Hematopoietic multipotent progenitor cell treated with erythropoietin and hydrocortisone succinate and interleukin-3 and kit ligand, for 15 days (in vitro differentiated cells): ENCODE measurements at regions not wholly inside any gene's neighbourhood (a gene's known extent, or its start where the extent isn't known, plus 50 kb on each side); places are given as distances from the start of the nearest gene placed in this dataset.

Source experiments
- DNase-seq: peaks from one replicate; pipeline ENCODE4 v3.0.0-alpha.2; 2015; ENCODE audit warnings: low spot score

DNA sequence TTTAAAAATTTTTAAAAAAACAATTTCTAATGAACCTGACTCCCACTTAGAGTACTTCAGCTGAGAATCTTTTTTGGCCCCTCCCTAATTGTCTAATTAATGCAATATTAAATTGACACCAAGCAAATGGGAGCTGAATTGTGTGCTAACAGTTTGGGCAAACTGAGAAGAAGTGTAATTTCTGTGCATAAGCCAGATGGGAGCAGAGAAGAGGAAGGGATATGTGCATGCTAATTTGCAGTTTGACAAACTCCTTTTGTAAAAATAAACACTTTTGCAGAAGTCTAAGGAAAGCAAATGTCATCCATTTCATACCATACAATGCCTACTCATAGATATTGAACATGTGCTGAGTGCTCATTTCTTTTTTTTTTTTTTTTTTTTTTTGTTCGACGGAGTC lies 332.0 kb downstream of the CYRIA start:
- DNase-seq, result no peak

DNA sequence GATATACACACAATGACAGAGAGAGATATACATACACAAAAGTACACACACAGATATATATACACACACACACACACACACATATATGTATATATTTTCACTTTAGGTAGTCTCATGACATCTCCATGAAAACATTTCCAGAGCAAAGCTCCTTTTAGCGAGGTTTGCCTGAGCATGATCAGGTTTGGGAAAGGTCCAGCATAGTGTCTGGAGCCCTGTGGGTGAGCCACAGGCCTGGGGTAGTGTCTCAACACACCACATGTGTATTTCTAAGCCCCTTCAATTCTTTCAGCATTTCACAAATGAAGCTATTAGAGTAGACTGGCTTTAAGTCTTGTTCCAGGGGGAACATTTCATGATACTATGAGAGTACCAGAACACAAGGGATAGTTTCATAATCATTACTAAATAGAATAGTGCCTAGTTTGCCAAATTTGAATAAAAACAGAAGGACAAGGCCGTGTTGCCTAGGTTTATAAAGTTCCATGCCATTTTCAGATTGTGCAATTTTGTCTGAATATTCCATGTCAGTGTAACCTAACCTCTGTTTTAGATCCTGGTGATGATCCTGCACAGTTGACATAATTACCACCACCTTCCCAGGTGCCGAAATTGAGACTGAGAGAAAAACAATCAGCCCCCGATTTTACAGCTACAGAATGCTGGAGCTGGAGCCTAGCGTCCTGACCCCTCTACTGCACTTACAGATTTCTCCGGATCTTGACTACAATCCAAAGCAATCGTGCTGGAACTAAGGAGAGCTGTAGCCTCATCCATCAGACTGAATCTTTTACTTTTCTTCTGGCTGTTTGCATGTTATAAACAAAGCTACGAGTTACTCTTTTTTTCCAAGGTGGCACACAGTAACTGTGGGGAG lies 332.7 kb downstream of the CYRIA start:
- no peak for DNase-seq

DNA sequence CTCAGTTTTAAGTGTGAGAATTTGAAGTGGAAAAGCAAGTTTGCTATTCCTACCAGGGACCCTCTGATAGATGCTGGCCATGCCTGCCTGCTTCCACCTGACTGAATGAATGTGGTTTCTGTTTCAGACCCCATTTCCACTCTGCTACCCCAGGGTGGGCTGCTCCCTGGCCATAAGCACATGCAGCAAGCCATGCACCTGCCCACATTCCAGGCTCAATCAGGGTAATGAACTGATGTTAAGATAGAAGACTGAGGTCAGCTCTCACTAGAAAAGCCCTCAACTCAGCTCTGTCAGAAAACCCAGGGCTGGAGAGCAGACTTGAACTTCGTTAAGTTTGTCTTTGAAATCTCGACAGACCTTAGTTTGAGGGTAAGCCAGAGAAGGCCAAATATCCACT lies 333.9 kb downstream of the CYRIA start:
- no peak for DNase-seq

DNA sequence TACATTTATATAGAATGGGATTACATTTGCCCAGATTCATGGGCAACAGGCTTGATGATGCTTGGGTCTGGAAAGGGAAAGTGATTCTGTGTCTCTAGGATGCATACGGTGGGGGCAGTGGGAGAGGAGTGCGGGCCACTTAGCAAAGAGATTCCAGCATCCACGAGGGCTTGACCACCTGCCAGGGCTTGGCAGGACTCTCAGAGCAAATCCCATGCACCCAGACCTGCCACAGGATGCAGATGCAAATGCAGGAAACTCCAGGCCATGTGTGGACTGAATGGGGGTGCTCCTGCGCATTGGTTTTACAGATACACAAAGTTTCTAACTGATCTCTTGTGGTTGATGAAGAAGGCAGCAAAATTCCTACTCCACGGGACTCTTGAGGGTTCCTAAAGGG lies 334.7 kb downstream of the CYRIA start:
- DNase-seq, result no peak

DNA sequence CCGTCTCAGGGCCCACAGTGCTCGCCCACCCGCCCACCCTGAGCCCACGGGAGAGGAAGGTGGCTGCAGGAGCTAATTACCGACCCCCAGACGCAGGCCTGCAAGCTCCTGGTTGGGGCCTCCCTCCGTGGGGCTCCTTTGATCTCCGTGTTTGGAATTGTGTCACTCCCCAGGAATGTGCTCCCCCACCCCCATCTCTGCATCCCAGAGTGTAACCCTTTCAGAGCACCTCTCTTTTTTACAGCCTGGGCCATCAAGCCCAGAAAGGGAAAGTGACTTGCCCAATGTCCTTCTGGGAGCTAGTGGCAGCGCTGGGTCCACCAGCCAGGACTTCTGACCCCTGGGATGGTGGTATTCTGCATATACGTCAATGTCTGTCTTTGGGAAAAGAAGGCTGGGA lies 335.1 kb downstream of the CYRIA start:
- DNase-seq, result no peak

DNA sequence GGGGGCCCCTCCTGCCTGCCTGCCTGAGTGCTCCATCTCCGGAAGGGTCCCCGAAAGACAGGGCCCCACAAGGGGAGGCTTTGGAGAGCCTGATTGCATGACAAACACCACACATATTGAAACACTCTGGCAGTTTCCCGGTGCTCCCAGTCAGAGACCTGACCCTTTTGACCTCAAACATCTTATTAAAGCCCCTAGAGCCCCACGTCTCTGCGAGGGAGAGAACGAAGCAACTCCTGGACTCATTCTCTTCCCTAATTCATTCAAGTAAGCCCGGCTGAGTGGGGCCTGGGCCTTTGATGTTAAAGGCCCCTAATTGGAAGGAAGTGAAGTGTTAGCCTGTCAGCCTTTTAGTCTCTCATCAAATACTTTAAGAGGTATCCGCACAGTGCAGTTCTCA lies 335.6 kb downstream of the CYRIA start:
- DNase-seq, result no peak

DNA sequence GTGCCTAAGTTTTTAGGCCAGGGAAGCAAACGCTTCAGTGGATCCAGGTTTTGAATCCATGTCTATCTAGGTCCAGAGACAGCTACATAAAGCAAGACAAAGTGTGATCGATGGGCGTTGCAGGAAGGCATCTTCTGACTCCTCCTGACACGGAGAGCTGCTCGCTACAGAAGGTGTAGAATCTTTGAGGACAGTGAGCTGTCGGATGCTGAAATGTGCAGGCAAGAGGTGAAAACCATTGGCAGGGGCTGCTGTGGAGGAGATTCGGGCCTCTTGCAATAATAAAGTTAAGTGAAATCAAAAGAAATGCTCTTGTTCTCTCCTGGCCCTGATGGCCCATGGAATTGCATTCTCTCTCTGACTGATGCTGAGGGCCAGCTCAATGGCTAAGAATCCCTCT lies 336.2 kb downstream of the CYRIA start:
- DNase-seq, result no peak

DNA sequence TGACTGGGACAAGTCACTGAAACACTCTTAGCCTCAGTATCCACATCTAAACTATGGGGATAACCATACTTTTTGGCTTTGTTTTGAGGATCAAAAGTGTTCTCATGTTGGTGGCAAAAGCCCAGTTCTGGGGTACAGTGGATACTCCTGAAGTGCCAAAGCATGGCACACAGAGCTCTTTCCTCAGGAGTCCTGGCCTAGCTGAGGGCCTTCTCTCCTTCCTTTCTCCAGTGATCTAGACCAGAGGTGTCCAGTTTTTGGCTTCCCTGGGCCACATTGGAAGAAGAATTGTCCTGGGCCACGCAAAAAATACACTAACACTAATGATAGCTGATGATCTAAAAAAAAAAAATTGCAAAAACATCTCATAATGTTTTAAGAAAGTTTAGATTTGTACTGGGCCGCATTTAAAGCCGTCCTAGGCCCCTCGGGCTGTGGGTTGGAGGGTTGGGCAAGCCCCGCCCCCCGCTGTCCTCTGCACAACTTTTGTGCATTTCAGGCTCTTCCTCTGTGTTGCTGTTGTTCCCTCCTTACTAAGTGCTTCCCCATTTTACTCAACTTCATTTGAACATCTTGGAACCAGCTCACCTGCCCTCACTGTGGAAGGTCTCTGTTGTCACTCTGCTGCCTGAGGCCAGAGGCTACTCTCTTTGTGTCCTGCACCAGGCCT lies 337.0 kb downstream of the CYRIA start:
- no peak for DNase-seq

GRCh38 chr2:16327326-16327725 lies 338.3 kb downstream of the CYRIA start:
- DNase-seq, result no peak

DNA sequence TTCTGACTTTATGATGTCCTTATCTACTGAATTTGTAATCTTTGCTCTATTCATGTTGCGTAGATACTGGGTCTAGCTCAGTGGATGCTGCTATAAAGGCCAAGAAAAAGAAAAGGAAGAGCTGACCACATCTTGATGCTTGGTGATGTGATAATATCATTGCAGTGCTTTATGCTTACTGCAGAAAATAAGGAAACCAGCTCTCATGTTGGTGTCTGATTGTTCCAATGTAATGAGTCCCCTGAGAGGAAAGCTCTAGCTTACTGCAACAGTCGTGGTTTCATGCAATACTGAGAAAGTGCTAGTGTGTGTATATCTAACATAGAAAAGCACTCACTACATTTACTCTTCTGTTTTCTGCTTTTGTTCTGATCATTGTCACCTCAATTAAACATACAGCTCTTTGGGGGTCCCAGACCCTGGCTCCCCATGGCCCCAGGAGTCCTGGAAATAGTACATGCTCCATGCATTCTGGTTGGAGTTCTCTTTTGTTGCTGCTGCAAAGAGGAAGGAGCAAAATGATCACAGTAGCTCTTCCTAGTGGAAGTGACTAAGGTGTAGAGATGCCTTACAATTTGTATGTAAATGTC lies 338.8 kb downstream of the CYRIA start:
- no peak for DNase-seq

- DNase-seq, result no peak
These were observed 339.6 kb downstream of the CYRIA start for GRCh38 chr2:16325976-16326510.

- DNase-seq, result no peak
These were observed 340.3 kb downstream of the CYRIA start for GRCh38 chr2:16325016-16325975.

- no peak for DNase-seq
These were observed 341.1 kb downstream of the CYRIA start for GRCh38 chr2:16324544-16324937.

DNA sequence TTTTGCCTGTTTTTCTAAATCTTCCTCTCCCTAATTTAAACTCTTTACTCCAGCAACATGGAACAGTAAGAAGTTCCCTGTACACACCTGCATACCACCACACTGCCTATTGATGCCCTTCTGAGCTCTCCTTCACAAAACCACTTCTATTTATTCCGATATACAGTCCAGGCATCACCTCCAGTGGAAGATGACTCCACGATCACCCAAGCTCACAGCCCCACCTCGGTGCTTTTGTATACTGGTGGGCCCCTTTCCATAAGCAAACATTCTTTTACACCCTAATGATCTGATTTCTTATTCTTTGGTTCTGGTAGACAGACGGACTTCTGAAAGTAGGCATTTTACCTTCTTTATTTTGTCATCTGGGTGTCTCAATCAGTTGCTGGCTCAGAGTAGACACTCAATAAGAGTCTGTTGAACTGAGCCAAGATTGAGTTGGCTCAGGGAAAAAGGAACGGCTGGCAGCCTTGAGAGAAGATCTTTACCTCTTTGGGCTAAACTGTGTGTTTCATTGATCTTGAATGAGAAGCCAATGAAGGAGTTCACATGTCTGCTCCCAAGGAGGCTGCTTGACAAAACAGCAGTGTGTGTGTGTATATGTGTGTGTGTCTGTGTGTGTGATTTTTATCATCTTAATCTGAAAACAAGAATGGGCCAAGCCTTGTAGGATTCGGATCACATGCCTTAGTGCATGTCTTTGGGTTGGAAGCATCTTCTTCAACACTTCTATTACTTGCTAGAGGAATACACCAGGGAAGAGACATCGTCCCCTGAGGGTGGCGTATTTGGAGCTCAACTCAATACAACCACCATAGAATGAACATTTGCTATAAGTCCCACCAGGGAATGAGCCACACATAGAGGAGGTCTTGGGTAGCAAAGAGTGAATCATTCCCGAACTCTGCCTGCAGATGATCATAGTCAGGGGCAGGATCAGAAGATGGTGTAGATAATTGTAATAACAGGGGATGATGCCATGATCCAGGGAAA lies 341.8 kb downstream of the CYRIA start:
- DNase-seq, result no peak

- DNase-seq, result no peak
These were observed 342.5 kb downstream of the CYRIA start for GRCh38 chr2:16323126-16323520.

DNA sequence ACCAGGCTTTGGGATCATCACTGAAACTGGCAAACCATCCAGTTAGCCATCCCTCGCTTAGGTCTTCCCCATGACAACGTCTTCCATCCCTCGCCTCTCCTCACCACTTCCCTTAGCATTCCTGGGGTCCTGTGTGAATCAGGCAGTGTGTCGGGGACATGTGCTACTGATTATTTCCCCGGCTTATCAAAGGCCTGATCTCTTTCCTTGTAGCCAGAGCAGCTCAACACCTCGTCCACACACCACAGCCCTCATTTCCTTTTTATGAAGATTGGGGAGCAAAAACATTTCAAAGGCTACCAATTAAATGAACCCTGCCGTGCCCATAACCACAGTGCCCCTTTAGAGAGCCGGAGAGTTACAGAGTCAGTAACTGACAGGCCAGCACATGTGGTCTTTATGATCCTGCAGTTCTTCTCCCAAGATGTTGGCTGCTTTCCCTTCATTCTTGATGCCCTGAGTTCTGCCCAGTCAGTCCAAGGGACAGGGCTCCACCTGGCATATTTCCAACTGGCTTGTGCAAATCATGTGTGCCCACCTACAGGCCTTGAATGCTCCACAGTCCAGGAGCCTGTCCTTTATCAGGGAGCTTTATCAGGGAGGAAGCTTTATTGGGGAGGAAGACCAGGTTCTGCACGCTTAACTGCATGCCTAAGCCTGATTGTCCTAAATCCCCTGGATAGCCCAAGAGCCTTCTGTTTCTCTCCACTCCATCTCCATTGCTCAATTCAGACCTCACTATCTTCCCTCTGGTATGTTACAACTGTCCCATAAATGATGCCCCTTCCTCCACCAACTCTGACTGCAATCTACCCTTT lies 343.1 kb downstream of the CYRIA start:
- no peak for DNase-seq

DNA sequence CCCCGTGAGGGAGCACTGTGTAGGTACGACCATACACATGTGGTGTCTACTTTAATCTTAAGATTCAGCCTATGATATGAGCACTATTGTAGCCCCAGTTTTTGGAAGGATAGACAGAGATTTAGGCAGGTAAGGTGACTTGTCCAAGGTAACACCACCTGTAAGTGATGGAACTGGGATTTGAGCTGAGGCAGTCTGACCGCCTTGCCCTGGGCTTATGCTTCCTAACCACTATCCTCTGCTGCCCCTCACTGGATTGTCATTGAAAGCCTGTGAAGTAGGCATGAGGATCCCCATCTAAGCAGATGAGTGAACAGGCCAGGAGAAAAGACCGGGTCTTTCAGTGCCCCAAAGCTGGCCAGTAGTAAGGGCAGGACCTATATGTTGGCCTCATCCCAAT lies 343.8 kb downstream of the CYRIA start:
- no peak for DNase-seq

DNA sequence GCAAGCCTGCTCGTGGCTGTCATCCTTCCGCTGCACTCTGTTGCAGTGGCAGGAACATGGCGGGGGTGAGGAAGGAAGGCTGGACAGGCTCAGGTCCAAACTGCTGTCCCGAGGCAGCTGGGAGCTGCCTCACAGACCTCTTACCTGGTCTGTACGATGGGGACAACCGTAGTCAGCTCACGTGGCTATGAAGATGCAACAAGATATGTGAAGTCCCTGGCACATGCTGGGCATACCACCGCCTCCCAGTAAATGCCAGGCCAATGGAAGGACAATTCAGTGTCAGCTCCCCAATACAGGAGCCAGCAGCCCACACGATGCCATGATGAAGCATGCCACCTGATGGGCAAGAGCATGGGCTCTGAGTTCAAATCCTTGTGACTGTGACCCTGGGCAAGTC lies 344.4 kb downstream of the CYRIA start:
- DNase-seq, result no peak

GRCh38 chr2:16320716-16321115 lies 344.9 kb downstream of the CYRIA start:
- no peak for DNase-seq
